ENCODE measurements at regions not wholly inside any gene's neighbourhood (a gene's known extent, or its start where the extent isn't known, plus 50 kb on each side); places are given as distances from the start of the nearest gene placed in this dataset.
"Not testable (repeated sequence)": the region's sequence is repeated elsewhere in the genome, so short reads cannot be mapped to it uniquely, and the experiment has no call there.

- intact Hi-C loops (cut with DNase I; ENCODE audit: low total_unique reads), result no loop called here
- H3K36me3 ChIP-seq, result no peaks in the 10 kb centered on the region
- no peak overlapping the region for H3K4me3 ChIP-seq
- no peaks in the 10 kb centered on the region for H3K4me1 ChIP-seq
- H3K9me3 ChIP-seq, result no peaks in the 10 kb centered on the region
- TF ChIP-seq CTCF (IDR thresholded peaks at IDR 0.05), result no peak
- DNase-seq, result no peak
- H3K27me3 ChIP-seq, result no peaks in the 10 kb centered on the region
- H3K27ac ChIP-seq, result no peak overlapping the region
Measured at GRCh38 chr4:64105903-64106302, 303.3 kb downstream of the TECRL start.

- Histone ChIP-seq H3K4me1 (no peaks in the 10 kb centered on the region), H3K27ac (no peak overlapping the region), H3K9me3 (no peaks in the 10 kb centered on the region), H3K36me3 (no peaks in the 10 kb centered on the region), H3K4me3 (no peak overlapping the region), H3K27me3 (no peaks in the 10 kb centered on the region)
- intact Hi-C loops (cut with DNase I; ENCODE audit: low total_unique reads), result no loop called here
- no peak for DNase-seq
- no peak for TF ChIP-seq CTCF (IDR thresholded peaks at IDR 0.05)
Measured at GRCh38 chr4:64095398-64095797, 313.9 kb downstream of the TECRL start.

- Histone ChIP-seq H3K4me1 (no peaks in the 10 kb centered on the region), H3K27me3 (no peaks in the 10 kb centered on the region), H3K36me3 (no peaks in the 10 kb centered on the region), H3K27ac (no peak overlapping the region), H3K4me3 (no peak overlapping the region), H3K9me3 (no peaks in the 10 kb centered on the region)
- intact Hi-C loops (cut with DNase I; ENCODE audit: low total_unique reads), result no loop called here
- no peak for TF ChIP-seq CTCF (IDR thresholded peaks at IDR 0.05)
- DNase-seq, result no peak
Measured at GRCh38 chr4:64079316-64079715, 329.9 kb downstream of the TECRL start.

GRCh38 chr4:64068096-64068495 lies 341.2 kb downstream of the TECRL start:
- no peak overlapping the region for H3K4me3 ChIP-seq
- TF ChIP-seq CTCF (IDR thresholded peaks at IDR 0.05), result no peak
- H3K27me3 ChIP-seq, result no peaks in the 10 kb centered on the region
- intact Hi-C loops (cut with DNase I; ENCODE audit: low total_unique reads), result no loop called here
- no peaks in the 10 kb centered on the region for H3K9me3 ChIP-seq
- no peaks in the 10 kb centered on the region for H3K36me3 ChIP-seq
- no peak for DNase-seq
- H3K27ac ChIP-seq, result no peak overlapping the region
- no peaks in the 10 kb centered on the region for H3K4me1 ChIP-seq

- Histone ChIP-seq H3K9me3 (no peaks in the 10 kb centered on the region), H3K4me1 (no peaks in the 10 kb centered on the region), H3K4me3 (no peak overlapping the region), H3K27ac (no peak overlapping the region), H3K36me3 (no peaks in the 10 kb centered on the region), H3K27me3 (no peaks in the 10 kb centered on the region)
- no peak for DNase-seq
- no peak for TF ChIP-seq CTCF (IDR thresholded peaks at IDR 0.05)
- intact Hi-C loops (cut with DNase I; ENCODE audit: low total_unique reads), result no loop called here
Measured at GRCh38 chr4:64062991-64063390, 346.3 kb downstream of the TECRL start.

- H3K4me1 ChIP-seq; H3K27ac ChIP-seq; H3K4me3 ChIP-seq; H3K27me3 ChIP-seq; H3K9me3 ChIP-seq; DNase-seq; H3K36me3 ChIP-seq; intact Hi-C loops (cut with DNase I; ENCODE audit: low total_unique reads): not testable (repeated sequence)
Measured at GRCh38 chr4:64037033-64037432, 372.2 kb downstream of the TECRL start.

All from tibial artery (tissue), 4 donors.